Neural progenitor cell (in vitro differentiated cells): ENCODE measurements at regions not wholly inside any gene's neighbourhood (a gene's known extent, or its start where the extent isn't known, plus 50 kb on each side); places are given as distances from the start of the nearest gene placed in this dataset.

Experiments
- EZH2 ChIP-seq: fragments of 200-600 bp; sonication (generic); IDR thresholded peaks from 2 replicates; pipeline ENCODE4 v1.6.1; 2017; ENCODE audit warnings: antibody characterized with exemption, mild to moderate bottlenecking, moderate library complexity
- EZH2phosphoT487 ChIP-seq: fragments of 200-600 bp; sonication (generic); IDR thresholded peaks from 2 replicates; pipeline ENCODE4 v1.6.1; 2017; ENCODE audit warnings: antibody characterized with exemption
- TF ChIP-seq, protein P1 (sequence below): fragments of 200-600 bp; sonication (generic); IDR thresholded peaks from 2 replicates; pipeline ENCODE4 v1.5.1; 2017; ENCODE audit warnings: antibody characterized with exemption, mild to moderate bottlenecking

DNA sequence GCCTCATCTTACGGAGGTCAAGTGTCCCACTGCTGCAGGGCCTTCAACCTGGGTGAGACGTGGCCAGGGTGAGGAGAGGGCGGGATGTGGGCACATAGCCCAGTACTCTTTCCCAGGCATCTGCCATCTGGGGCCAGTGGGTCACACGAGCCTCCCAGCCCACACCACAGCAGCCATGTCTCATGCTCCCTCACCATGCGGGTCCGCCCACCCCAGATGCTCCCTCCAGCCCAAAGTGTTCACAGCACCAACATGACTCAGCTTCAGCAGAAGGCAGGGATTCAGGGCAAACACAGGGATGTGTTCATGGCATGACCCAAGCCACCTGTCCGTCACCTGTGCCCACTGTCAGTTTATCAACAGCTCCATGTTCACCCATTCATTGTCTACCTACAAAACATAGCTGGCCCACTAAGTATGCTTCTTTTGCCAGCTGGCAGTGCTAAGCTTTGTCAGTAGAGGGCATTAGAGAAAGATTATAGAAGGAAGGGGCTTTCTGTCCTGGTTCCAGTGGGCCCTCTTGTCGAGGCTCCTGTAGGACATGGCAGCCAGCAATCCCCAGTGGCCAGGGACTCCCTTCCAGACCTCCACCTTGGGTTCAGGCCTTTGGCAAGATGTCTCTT, 109.2 kb downstream of the FOXF2 start:
- TF ChIP-seq, protein P1, sequence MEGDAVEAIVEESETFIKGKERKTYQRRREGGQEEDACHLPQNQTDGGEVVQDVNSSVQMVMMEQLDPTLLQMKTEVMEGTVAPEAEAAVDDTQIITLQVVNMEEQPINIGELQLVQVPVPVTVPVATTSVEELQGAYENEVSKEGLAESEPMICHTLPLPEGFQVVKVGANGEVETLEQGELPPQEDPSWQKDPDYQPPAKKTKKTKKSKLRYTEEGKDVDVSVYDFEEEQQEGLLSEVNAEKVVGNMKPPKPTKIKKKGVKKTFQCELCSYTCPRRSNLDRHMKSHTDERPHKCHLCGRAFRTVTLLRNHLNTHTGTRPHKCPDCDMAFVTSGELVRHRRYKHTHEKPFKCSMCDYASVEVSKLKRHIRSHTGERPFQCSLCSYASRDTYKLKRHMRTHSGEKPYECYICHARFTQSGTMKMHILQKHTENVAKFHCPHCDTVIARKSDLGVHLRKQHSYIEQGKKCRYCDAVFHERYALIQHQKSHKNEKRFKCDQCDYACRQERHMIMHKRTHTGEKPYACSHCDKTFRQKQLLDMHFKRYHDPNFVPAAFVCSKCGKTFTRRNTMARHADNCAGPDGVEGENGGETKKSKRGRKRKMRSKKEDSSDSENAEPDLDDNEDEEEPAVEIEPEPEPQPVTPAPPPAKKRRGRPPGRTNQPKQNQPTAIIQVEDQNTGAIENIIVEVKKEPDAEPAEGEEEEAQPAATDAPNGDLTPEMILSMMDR, result no peak
- TF ChIP-seq EZH2 (no peak), EZH2phosphoT487 (no peak)
